Ovary (tissue), 7 donors: ENCODE measurements at regions not wholly inside any gene's neighbourhood (a gene's known extent, or its start where the extent isn't known, plus 50 kb on each side); places are given as distances from the start of the nearest gene placed in this dataset. TPM values are rescaled to one million over a fixed set of nuclear protein-coding genes. Genes with fewer than 3 reads are reported as not detected.

Experiments used
- DNase-seq, 5 donors: peaks; one replicate each; pipeline ENCODE4 v3.0.0-alpha.2; 2019 to 2020
- H3K27ac ChIP-seq, 2 donors: fragments of 200-600 bp; one replicate each; pipeline versions ENCODE4 v1.5.1 to v1.8.0; 2019 to 2022
- H3K27me3 ChIP-seq: fragments of 200-600 bp; one replicate; pipeline ENCODE4 v1.8.0; 2022
- H3K36me3 ChIP-seq: fragments of 200-600 bp; sonication (generic); one replicate; pipeline ENCODE4 v1.5.1; 2019
- H3K4me1 ChIP-seq: one replicate; pipeline ENCODE4 v1.8.1; 2013; ENCODE audit warnings: mild to moderate bottlenecking, moderate library complexity; ENCODE audit not compliant: insufficient read depth
- H3K4me3 ChIP-seq: fragments of 200-600 bp; sonication (generic); one replicate; pipeline ENCODE4 v1.5.1; 2017
- H3K9me3 ChIP-seq, 2 donors: fragments of 200-600 bp in 1 of 2; sonication (generic) in 1 of 2; one replicate each; pipeline versions ENCODE4 v1.5.1 to v1.8.1; 2013 to 2019; ENCODE audit warnings: mild to moderate bottlenecking in 1 of 2, moderate library complexity in 1 of 2
- CTCF ChIP-seq, 3 donors: fragments of 450-650 bp in 2 of 3; fragments of 200-600 bp in 1 of 3; IDR thresholded peaks; one replicate each; pipeline versions ENCODE4 v1.5.1 to v1.8.0; 2016 to 2022; ENCODE audit warnings: antibody characterized with exemption in 3 of 3, mild to moderate bottlenecking in 1 of 3
- EP300 ChIP-seq: sonication (generic); formaldehyde crosslinking; IDR thresholded peaks from one replicate; pipeline ENCODE4 v1.6.1; 2017; ENCODE audit warnings: antibody characterized with exemption
- POLR2A ChIP-seq: fragments of 450-650 bp; IDR thresholded peaks from one replicate; pipeline ENCODE4 v1.6.1; 2017; ENCODE audit warnings: antibody characterized with exemption, mild to moderate bottlenecking, moderate library complexity
- WGBS, 3 donors: extraction: QIAGEN DNeasy Blood & Tissue Kit in 1 of 3; methylation state at CpG; one replicate each; pipeline versions ENCODE4 v1.1.5 to v1.1.7; 2013 to 2017; 5-methylcytosine and 5-hydroxymethylcytosine counted together
- intact Hi-C, 4 donors: fragments of 100-400 bp; cut with DNase I; formaldehyde crosslinking; loops; one replicate each; pipeline versions ENCODE4 v1.11.0 to v1.15.1; 2022 to 2023
- small RNA-seq: library from RNA; depleted of rRNA; stranded (forward); fragments of <200 nt; gene quantifications from one replicate; pipeline ENCODE3, GENCODE V24; 2016
- donor health status: DM: no; HTN: no; CAD: no; lungs with moderate emphysema.
- donor health status: DM: no; HTN: no; CAD: no.
- donor health status: Bipolar disorder and iron deficiency.
- donor health status: DM: no; HTN: no; CAD: no.
- donor health status: DM: yes; HTN: yes; CAD: no.

GRCh38 chr10:34872820-34873219, 57.7 kb upstream of the PARD3 start:
- H3K9me3 ChIP-seq = no peaks in the 10 kb centered on the region
- intact Hi-C loops = no loop called here
- H3K4me3 ChIP-seq = no peak overlapping the region
- H3K4me1 ChIP-seq = no peaks in the 10 kb centered on the region
- WGBS, 3 donors = 82 to 88% (median 86%) methylated on average over 3 of the region's 3 CpGs
- no peaks in the 10 kb centered on the region for H3K36me3 ChIP-seq
- no peak for DNase-seq
- TF ChIP-seq POLR2A (no peak), CTCF (IDR thresholded peaks at IDR 0.05) (no peak), EP300 (no peak)
- no peak overlapping the region for H3K27ac ChIP-seq
- no peaks in the 10 kb centered on the region for H3K27me3 ChIP-seq

GRCh38 chr10:34869135-34869836, 54.2 kb upstream of the PARD3 start:
- H3K27ac ChIP-seq = no peak overlapping the region
- no peaks in the 10 kb centered on the region for H3K9me3 ChIP-seq
- H3K4me3 ChIP-seq = no peak overlapping the region
- H3K27me3 ChIP-seq = no peaks in the 10 kb centered on the region
- no peak for DNase-seq
- WGBS, 3 donors = 42 to 59% (median 49%) methylated on average over 11 of the region's 11 CpGs
- intact Hi-C loops = no loop called here
- no peak for TF ChIP-seq CTCF (IDR thresholded peaks at IDR 0.05)
- TF ChIP-seq POLR2A = no peak
- TF ChIP-seq EP300 = no peak
- H3K36me3 ChIP-seq = no peaks in the 10 kb centered on the region
- H3K4me1 ChIP-seq = peaks cover 2% of the 10 kb centered on the region

GRCh38 chr10:34868589-34868988, 53.5 kb upstream of the PARD3 start:
- 89 to 91% (median 91%) methylated on average over 6 of the region's 6 CpGs for WGBS, 3 donors
- H3K4me1 ChIP-seq = peaks cover 6% of the 10 kb centered on the region
- intact Hi-C loops = no loop called here
- H3K27ac ChIP-seq = no peak overlapping the region
- no peaks in the 10 kb centered on the region for H3K9me3 ChIP-seq
- no peak overlapping the region for H3K4me3 ChIP-seq
- TF ChIP-seq EP300 (no peak), POLR2A (no peak), CTCF (IDR thresholded peaks at IDR 0.05) (no peak)
- no peaks in the 10 kb centered on the region for H3K27me3 ChIP-seq
- DNase-seq = no peak
- H3K36me3 ChIP-seq = no peaks in the 10 kb centered on the region

- no peak overlapping the region for H3K4me3 ChIP-seq
- peaks cover 14% of the 10 kb centered on the region for H3K4me1 ChIP-seq
- H3K27me3 ChIP-seq = no peaks in the 10 kb centered on the region
- intact Hi-C loops = no loop called here
- no peak for TF ChIP-seq CTCF (IDR thresholded peaks at IDR 0.05)
- no peak overlapping the region for H3K27ac ChIP-seq
- WGBS, 3 donors = 73 to 79% (median 77%) methylated on average over 3 of the region's 3 CpGs
- no peak for DNase-seq
- no peaks in the 10 kb centered on the region for H3K36me3 ChIP-seq
- no peaks in the 10 kb centered on the region for H3K9me3 ChIP-seq
Measured at GRCh38 chr10:34866848-34867247, 51.8 kb upstream of the PARD3 start.

Small RNAs in the stretch of these regions (small RNA-seq; reads per million reads assigned to genes)
- gene RNU6-193P = not detected
- gene RNU6-847P = not detected
- not detected for gene SS18L2P1
